ENCODE measurements at regions not wholly inside any gene's neighbourhood (a gene's known extent, or its start where the extent isn't known, plus 50 kb on each side); places are given as distances from the start of the nearest gene placed in this dataset.

GRCh38 chr9:7348692-7349091 is 450.9 kb downstream of the DMAC1 start:
- H2AFZ ChIP-seq = no peak overlapping the region
- no peak overlapping the region for H3K27ac ChIP-seq
- H3K9ac ChIP-seq = no peak overlapping the region
- no peaks in the 10 kb centered on the region for H3K27me3 ChIP-seq (ENCODE audit: control insufficient read depth, insufficient read depth, low read length)
- no peaks in the 10 kb centered on the region for H3K9me3 ChIP-seq (ENCODE audit: control insufficient read depth, low read length)
- H3K4me1 ChIP-seq = no peaks in the 10 kb centered on the region
- no peak for TF ChIP-seq CTCF (IDR thresholded peaks at IDR 0.05)
- no peaks in the 10 kb centered on the region for H3K79me2 ChIP-seq
- no peaks in the 10 kb centered on the region for H3K36me3 ChIP-seq (ENCODE audit: control insufficient read depth, insufficient read depth, low read length)
- no peak overlapping the region for H3K4me3 ChIP-seq (ENCODE audit: low read depth, low read length)
- no peak overlapping the region for H3K4me2 ChIP-seq (ENCODE audit: low read length)

- no peaks in the 10 kb centered on the region for H3K36me3 ChIP-seq (ENCODE audit: control insufficient read depth, insufficient read depth, low read length)
- no peak overlapping the region for H3K9ac ChIP-seq
- H3K79me2 ChIP-seq = no peaks in the 10 kb centered on the region
- H3K4me2 ChIP-seq (ENCODE audit: low read length) = no peak overlapping the region
- no peak for TF ChIP-seq CTCF (IDR thresholded peaks at IDR 0.05)
- H3K4me1 ChIP-seq = no peaks in the 10 kb centered on the region
- H3K27ac ChIP-seq = no peak overlapping the region
- H3K27me3 ChIP-seq (ENCODE audit: control insufficient read depth, insufficient read depth, low read length) = no peaks in the 10 kb centered on the region
- no peak overlapping the region for H2AFZ ChIP-seq
- H3K9me3 ChIP-seq (ENCODE audit: control insufficient read depth, low read length) = no peaks in the 10 kb centered on the region
- H3K4me3 ChIP-seq (ENCODE audit: low read depth, low read length) = no peak overlapping the region
These were observed 452.0 kb downstream of the DMAC1 start for GRCh38 chr9:7347556-7347955.

- Histone ChIP-seq H3K36me3 (ENCODE audit: control insufficient read depth, insufficient read depth, low read length) (no peaks in the 10 kb centered on the region), H3K27me3 (ENCODE audit: control insufficient read depth, insufficient read depth, low read length) (no peaks in the 10 kb centered on the region), H3K4me1 (no peaks in the 10 kb centered on the region), H3K9me3 (ENCODE audit: control insufficient read depth, low read length) (no peaks in the 10 kb centered on the region), H3K4me3 (ENCODE audit: low read depth, low read length) (no peak overlapping the region), H3K79me2 (no peaks in the 10 kb centered on the region), H2AFZ (no peak overlapping the region), H3K4me2 (ENCODE audit: low read length) (no peak overlapping the region), H3K27ac (no peak overlapping the region), H3K9ac (no peak overlapping the region)
- TF ChIP-seq CTCF (IDR thresholded peaks at IDR 0.05) = no peak
These were observed 453.4 kb downstream of the DMAC1 start for GRCh38 chr9:7346144-7346543.

GRCh38 chr9:7342736-7343135 is 456.8 kb downstream of the DMAC1 start:
- Histone ChIP-seq H3K9ac (no peak overlapping the region), H3K4me2 (ENCODE audit: low read length) (no peak overlapping the region), H3K79me2 (no peaks in the 10 kb centered on the region), H3K27ac (no peak overlapping the region), H3K4me1 (no peaks in the 10 kb centered on the region), H3K9me3 (ENCODE audit: control insufficient read depth, low read length) (no peaks in the 10 kb centered on the region), H2AFZ (no peak overlapping the region), H3K4me3 (ENCODE audit: low read depth, low read length) (no peak overlapping the region), H3K27me3 (ENCODE audit: control insufficient read depth, insufficient read depth, low read length) (no peaks in the 10 kb centered on the region), H3K36me3 (ENCODE audit: control insufficient read depth, insufficient read depth, low read length) (no peaks in the 10 kb centered on the region)
- TF ChIP-seq CTCF (IDR thresholded peaks at IDR 0.05) = no peak

- no peaks in the 10 kb centered on the region for H3K79me2 ChIP-seq
- no peak overlapping the region for H2AFZ ChIP-seq
- H3K9me3 ChIP-seq (ENCODE audit: control insufficient read depth, low read length) = no peaks in the 10 kb centered on the region
- TF ChIP-seq CTCF (IDR thresholded peaks at IDR 0.05) = no peak
- H3K4me1 ChIP-seq = no peaks in the 10 kb centered on the region
- no peaks in the 10 kb centered on the region for H3K36me3 ChIP-seq (ENCODE audit: control insufficient read depth, insufficient read depth, low read length)
- H3K27me3 ChIP-seq (ENCODE audit: control insufficient read depth, insufficient read depth, low read length) = no peaks in the 10 kb centered on the region
- H3K4me2 ChIP-seq (ENCODE audit: low read length) = no peak overlapping the region
- H3K27ac ChIP-seq = no peak overlapping the region
- no peak overlapping the region for H3K4me3 ChIP-seq (ENCODE audit: low read depth, low read length)
- H3K9ac ChIP-seq = no peak overlapping the region
These were observed 457.3 kb downstream of the DMAC1 start for GRCh38 chr9:7342229-7342628.
